Keratinocyte (primary cell): ENCODE measurements at regions not wholly inside any gene's neighbourhood (a gene's known extent, or its start where the extent isn't known, plus 50 kb on each side); places are given as distances from the start of the nearest gene placed in this dataset.

Experiments used
- CTCF ChIP-seq, 3 experiments: IDR thresholded peaks in 1 of 3; conservative IDR thresholded peaks in 1 of 3; optimal IDR thresholded peaks in 1 of 3; 2 replicates in 2 of 3; 3 replicates in 1 of 3; pipeline versions ENCODE3 to v1.5.1; 2011; ENCODE audit warnings: low read length in 3 of 3, mild to moderate bottlenecking in 3 of 3, moderate library complexity in 2 of 3, control low read depth in 1 of 3, inconsistent platforms in 1 of 3; ENCODE audit not compliant: insufficient read depth in 2 of 3; ENCODE audit errors: extremely low read depth in 1 of 3
- EZH2 ChIP-seq: IDR thresholded peaks from one replicate; pipeline ENCODE4 v1.6.1; 2012; ENCODE audit warnings: inconsistent platforms, mild to moderate bottlenecking, low read length, moderate library complexity

GRCh38 chr18:68533641-68534040, 181.3 kb downstream of the TMX3 start:
- TF ChIP-seq CTCF (optimal IDR thresholded peaks at IDR 0.05 in 1 of 3, IDR thresholded peaks at IDR 0.05 in 1 of 3, conservative IDR thresholded peaks at IDR 0.05 in 1 of 3; ENCODE audit: extremely low read depth in 1 of 3, insufficient read depth in 2 of 3, low read length in 3 of 3) (no peak), EZH2 (no peak)
